GM21447 (cell line): ENCODE measurements at regions not wholly inside any gene's neighbourhood (a gene's known extent, or its start where the extent isn't known, plus 50 kb on each side); places are given as distances from the start of the nearest gene placed in this dataset.

Experiments used
- ATAC-seq: cut with Tn5 transposase; IDR thresholded peaks from one replicate; pipeline ENCODE4 v1.9.1; 2021; ENCODE audit not compliant: unreplicated experiment

DNA sequence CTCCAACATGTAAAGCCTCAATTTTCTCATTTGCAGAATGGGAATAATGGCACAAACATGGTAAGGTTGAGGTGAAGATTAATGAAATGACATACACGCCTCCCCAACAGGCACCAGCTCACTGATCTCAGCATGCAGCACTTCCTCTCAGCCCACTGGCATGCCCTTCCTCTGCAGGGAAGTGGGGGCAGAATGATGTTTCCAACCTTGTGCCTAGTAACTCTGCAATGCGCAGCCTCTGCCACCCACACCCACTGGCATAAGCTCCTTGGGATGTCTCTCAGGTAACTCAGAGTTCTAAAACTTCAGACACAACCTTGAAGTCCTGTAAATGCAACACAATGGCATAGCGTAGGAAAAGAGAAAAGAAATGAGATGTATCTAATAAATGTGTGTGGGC is 540.7 kb downstream of the HTR7 start:
- ATAC-seq, result no peak

DNA sequence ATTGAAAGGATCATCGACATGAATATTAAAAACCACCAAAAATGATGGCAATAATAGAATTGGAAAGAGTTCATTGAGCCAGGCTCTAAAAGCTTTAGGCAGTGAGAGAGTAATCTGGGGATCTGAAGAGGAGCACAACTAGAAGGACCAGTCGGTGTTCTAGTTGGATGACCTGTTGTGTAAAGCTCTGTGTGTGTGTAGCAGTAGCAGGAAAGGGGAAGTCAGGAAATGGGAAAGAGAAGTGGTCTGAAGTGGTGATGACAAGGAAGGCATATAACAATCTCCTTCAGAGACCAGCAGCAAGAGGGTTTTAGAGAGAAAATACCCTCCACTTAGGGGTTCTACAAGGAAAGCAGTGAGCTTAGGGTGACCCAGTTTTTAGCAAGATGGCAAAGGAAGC is 539.2 kb downstream of the HTR7 start:
- no peak for ATAC-seq

DNA sequence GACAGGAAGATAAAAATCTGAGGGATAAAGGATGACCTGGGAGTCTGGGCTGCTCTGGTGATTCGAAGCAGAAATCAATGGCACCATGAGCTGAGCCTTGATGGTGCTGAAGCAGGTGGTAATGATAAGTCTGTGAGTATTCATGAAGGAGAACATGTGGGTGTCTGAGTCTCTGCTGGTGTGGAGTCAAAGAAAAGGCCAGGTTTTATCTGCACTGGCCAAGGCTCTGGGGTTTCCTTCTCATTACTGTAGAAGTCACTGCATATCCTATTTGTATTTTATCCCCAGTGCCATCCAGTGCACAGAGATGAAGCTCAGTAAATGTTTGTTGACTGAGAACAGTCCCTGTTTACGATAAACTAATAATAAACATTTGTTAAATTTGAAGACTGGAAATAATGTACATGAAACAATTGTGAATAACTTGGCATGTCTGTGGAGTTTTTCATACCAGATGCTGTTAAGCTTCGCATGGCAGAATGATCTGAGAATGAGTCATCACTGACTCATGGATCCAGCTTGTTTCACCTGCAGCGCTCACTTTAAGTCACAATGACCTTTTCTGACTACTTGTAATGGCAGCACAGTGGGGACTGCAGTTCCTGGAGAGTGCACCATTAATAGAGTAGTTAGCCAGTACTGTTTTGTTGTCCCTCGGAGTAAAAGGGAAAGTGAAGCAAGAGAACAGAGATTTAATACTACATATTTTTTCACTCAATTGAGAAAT is 538.5 kb downstream of the HTR7 start:
- ATAC-seq, result peak; percentile 95

DNA sequence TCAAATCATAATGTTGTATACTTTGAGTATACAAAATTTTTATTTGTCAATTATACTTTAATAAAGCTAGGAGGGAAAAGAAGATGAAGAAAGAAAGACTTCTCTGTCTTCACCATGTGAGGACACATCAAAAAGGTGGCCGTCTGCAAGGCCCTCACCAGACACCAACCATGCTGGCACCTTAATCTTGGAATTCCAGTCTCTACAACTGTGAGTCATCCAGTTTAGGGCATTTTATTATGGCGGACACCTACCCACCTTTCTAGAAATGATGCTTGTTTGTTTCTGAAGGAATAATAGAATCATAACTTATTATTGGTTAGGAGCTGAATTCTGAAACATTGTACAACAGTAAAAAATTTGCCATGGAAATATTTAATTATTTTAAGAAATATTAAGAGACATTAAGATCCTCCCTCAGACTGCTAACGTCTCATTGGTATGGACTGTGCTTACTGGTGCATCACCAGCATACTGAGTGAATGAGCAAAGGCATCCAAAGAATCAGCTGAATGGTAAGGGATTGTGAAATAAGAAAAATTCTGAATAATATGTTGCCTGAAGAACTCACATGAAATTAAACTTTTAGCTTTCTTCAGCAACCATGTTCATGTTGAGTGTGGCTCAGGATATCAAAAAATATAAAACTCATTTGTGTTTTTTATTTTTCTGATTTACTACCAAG is 536.6 kb downstream of the HTR7 start:
- ATAC-seq, result no peak

DNA sequence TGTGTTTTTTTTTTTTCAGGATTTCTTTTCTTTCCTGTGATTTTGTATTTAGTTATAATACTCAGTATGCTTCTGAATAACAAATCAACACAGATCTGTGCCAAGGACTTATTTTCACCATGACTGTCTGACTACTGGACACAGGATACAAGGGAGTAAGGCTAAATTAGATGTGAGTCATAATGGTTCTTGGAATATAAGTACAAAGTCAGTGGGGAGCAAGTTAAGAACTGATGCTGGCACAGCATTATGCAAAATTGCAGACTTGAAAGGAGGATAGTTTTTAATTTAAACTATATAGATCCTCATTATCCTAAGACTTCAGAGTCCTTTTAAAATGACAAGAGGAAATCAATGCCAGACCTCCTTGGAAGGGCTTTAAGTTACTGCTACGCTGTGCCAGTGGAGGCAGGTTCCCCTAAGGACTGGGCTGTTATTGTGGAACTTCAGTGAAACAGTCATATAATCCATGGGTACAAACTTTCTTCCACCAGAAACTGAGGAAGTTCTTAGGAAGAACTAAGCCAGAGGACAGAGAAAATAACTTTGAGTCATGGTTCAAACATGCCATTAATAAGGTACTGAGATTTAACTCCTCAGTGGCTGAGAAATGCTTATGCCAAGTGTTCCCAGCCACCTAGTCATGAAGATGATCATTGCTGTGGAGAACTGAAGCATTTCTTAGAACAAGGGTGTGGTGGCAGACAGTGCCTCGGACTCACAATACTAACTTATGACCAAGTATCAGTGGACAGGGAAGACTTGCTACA is 531.2 kb downstream of the HTR7 start:
- no peak for ATAC-seq

DNA sequence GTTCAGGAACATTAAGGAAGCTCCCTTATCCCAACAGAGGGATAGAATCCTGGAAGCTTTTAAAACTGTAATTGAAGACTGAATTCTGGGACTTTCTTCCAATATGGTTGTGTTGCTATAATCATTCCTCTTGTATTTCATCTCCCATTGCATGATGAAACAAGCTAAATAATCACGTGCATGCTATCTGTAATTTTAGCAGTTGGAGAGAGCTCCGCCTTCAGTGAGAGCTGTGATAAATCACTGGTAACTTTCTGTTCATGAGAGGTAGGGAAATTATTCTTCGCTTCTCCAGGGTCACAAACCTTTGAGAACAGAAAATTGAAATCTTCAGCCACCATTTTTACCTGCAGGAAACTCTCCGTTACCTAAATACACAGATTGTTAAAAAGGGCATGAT is 530.2 kb downstream of the HTR7 start:
- ATAC-seq, result no peak

DNA sequence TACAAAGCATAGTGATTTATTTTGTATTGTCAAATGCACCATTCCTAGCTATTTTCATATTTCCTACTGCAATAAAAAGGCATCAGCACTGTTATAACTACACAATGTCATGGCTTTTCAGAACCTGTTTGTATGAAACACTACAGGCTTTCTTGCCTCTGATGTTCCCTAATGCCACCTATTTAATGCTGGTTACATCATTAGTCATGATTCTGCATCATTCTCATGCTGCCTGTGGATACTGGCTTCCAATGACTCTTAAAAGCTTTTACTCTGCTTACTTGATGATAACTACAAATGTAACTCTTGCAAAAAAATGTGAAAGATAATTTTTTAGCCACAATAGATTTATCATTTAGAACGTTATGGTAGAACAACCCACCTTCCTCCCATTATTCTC is 529.4 kb downstream of the HTR7 start:
- ATAC-seq, result no peak

DNA sequence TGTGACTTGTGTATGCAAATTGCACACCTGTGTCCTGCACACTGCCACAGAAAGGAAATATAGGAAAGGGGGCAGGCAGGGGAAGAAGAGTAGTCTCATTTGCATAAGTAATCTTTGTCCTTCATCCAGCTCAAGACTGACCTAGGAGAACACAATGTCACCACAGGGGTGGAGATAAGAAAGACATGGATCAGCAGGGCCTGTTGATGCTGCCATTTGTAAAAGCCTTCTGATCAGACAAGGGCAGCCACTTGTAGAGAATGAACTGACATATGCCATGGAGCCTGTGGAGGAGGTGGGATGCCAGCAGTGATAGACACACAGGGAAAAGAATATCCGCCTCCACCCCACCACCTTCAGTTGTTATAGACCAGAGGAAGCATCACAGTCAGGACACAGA is 528.9 kb downstream of the HTR7 start:
- no peak for ATAC-seq

DNA sequence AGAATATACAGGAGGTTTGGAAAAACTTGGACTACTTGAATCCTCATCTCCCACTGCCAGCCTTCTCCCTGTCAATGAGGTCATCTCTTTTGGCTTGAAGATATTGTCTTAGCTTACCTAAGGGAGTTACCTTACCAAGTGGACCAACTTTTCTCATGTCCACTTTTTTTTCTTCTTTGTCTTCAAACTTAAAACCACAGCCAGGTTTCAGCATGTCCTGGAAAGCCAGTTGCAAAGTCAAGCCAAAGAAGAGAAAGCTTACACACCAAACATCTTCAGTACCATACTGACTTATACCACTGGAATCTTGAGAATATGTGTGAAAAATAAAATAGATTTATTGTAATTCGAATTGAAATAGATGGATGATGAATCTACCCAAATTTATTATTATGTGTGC is 520.5 kb downstream of the HTR7 start:
- no peak for ATAC-seq

DNA sequence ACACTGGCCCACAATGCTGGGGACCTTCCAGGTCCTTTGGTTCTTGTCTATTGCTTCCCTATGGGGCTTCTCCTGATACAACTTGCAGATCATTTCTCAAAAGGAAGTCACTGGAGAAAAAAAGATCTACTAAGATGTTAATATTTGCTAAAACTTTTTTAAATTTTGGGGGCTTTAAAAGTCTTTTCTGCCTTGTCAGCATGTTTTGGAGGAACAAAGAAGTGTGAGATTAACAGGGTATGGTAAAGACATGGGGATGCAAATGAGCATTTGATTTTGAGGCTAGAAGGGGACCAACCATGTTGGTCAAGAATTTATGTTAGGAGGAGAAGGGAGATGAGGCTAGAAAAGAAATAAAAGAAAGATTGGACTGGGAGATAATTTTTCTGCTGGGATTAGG is 515.4 kb downstream of the HTR7 start:
- ATAC-seq, result no peak

DNA sequence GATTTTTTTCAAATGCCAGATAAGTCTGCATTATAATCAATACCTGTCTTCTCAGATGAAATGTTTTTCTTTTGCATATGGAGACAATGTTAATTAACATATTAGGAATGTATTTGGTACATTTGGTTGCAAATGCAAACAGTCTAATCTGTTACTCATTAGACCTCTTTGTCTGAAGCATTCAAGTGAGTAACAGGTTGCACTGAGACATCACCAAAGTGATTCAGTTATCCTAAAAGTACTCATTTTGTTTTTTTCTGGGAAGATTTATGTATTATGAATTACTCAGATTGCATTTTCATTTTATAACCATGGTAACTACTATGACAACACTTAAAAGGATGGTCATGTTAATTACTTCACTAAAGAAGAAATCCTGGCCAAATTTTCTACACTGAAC is 513.6 kb downstream of the HTR7 start:
- no peak for ATAC-seq

DNA sequence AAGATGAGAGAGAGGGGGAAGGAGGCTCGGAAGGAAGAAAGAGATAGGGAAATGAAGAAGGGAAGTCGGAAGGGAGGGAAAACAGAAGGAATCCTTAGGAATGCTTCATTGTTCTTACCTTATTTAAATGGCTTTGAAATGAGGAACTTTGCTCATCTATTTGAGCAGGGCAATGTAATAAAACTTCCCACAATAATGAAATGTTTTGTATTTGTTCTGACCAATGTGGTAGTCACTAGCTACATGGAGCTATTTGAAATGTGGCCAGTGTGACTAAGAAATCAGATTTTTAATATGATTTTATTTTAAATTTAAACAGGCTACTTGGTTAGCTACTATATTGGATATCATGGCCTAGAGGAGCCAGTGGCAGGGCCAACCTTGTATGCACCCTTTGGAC is 510.6 kb downstream of the HTR7 start:
- ATAC-seq, result no peak

DNA sequence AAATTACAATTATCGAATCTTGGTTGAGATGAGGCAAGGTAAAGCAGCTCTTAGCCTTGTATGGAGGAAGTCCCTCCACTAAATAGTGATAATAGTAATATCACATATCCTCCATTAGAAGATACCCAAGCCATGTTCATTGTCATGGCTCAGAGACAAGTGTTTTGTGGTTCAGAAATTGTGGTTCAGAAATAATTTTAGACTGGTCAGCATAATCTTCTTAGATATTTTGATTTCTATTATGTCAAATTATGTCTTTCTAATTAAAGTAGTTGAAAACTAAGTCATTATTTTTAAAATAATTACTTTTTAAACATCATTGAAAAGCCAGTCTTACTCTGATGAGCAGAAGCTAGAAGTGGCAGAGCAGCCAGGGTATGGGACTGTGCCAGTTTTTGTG is 507.7 kb downstream of the HTR7 start:
- ATAC-seq, result no peak

DNA sequence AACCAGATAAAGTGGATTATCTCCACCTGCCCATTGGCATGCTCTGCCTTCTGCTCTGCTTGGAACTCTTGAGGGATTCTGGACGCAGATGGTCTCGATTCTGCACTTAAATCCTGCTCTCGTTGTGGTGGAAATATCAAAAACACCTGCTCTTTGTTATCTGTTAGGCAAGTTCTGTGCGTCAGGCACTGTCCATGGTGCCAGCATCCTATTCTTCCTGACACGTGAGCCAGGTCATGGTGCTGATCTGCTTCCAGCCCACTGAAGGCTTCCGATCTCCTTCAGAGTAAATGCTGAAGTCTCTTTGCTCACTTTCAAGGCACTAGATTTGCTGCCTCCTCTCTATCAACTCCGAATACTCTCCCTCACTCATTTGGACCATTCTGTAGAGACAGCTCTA is 505.6 kb downstream of the HTR7 start:
- ATAC-seq, result no peak

DNA sequence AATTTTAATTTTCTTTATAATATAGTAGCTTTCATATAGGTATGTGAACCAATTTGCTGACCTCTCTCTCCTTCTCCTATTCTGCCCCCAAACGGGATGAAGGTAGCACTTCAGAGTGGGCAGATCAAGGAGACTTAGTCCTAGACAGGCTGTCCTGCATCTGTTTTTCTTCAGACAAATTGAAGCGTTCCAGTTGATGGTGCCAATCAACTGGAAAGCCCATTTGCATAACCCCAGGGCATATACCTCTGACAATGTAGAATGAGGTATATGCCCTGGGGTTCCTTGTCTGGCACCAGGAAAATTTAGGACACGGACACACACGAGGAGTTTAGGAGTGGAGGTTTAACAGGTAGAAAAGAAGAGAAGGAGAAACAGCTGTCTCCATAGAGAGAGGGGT is 502.9 kb downstream of the HTR7 start:
- ATAC-seq, result no peak

DNA sequence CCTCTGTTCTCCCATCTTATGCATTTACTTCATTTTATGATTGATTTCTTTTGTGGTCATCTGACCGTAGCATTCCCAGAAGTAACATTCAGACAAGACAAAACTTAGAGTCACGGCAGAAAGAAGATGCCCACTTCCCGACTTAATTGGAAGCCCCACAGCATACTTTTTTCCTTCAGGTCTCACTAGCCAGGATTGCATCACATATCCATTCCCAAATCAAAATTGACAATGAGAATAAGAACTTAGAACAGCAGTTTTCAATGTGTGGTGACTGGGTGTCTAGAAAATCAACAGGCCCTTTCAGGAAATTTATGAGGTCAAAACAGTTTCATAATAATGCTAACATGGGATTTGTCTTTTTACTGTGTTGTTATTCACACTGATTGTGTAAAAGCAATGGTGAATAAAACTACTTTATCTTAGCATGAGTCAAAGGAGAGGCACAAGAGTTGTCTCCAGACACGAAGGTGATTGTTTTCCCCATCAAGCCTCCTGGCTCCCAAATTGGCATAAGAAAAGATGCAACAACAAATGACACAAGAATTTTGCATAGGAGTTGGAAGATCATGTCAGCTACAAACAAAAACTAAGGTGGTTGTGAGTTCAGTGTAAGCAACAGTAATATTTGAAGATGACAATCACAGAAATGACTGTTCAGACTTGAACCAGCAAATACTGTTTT is 493.9 kb downstream of the HTR7 start:
- no peak for ATAC-seq

DNA sequence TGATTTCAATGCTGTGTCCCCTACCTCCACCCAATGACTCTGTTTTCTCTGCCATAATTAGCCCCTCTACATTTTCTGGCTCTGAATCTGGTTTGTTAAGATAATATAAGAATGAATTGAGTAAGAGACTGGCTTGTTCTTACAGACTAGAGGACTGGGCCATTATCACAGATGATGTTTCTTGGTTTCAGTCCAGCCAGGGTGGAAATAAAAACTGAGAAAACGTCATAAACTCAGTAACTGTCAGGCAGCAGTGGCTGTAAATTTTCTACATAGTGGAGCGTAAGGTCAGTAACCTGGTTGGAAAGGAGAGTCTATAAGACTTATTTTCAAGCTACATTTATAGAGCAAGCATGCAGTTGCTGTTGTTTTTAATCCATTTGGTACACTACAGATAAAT is 485.4 kb downstream of the HTR7 start:
- ATAC-seq, result no peak

DNA sequence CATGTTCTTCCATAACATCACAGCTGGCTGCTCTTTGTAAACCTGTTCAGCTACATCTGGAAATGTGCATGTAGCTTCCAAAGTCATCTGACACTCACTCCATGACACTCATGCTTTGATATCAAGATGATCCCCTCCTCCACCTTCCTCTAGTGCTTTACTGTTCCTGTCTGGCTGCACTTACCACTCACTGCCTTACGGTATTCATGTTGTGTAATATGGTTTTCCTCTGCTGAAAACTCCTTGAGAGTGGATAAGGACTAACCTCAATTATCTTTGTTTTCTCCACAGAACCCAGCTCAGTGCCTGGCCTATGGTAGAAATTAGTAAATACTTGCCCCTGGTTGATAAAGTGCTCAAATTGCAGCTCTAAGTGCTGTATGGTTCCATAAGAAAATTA is 483.9 kb downstream of the HTR7 start:
- ATAC-seq, result no peak

DNA sequence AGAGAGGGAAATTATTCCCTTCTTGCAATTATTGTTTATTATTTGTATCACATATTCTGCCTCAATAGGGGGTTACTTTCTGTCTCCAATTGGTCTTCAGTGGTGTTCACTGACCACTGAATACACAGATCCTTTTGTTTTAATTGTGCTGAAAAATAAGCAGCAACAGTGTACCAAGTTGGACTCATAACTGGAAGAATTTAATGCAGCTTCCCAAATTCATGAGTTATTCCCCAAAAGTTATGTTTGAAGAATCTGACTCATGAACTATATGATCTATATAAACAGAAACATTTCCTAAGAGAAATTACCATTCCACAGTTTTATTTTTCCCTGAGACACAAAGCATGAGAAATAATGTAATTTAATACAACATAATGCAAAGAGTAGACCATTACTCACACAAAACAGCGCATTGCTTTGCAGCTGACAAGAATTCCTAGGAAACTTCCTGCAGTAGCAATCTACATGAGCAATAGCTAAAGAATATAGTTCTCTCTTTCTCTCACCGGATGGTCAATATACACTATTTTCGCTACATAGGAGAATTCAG is 479.2 kb downstream of the HTR7 start:
- ATAC-seq, result no peak

DNA sequence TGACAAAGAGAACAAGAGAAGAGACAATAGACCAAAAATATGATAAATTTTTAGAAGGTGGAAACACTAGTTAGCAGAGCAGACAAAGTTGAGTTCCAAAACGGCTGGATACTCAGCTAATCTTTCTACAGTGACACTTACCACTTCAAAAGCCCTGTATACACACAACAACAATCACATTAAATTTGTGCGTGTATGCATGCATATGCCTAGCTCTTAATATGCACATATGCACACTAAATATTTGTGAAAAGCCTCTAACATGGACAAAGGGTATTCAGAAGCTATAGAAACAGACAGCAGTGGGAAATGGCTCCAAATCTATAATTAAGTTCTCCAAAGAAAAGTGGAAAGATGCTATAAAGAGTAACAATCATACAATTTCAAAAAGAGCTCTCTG is 476.4 kb downstream of the HTR7 start:
- no peak for ATAC-seq

DNA sequence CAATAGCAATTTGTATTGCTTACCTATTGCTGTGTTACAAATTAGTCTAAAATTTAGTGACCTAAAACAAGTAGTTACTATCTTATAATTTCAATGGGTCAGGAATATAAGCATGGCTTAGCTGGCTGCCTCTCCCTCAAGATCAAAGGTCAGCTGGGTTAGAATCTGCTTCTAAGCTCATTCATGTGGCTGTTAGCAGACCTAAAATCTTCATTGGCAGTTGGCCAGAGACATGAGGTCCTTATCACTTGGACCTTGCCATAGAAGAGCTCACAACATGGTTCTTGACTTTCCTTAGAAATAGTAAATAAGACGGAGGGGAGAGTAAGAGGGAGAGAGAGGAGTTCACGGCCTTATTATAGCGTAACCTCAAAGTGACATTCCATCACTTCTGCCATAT is 468.0 kb downstream of the HTR7 start:
- ATAC-seq, result no peak
